ENCODE measurements at regions not wholly inside any gene's neighbourhood (a gene's known extent, or its start where the extent isn't known, plus 50 kb on each side); places are given as distances from the start of the nearest gene placed in this dataset.

DNA sequence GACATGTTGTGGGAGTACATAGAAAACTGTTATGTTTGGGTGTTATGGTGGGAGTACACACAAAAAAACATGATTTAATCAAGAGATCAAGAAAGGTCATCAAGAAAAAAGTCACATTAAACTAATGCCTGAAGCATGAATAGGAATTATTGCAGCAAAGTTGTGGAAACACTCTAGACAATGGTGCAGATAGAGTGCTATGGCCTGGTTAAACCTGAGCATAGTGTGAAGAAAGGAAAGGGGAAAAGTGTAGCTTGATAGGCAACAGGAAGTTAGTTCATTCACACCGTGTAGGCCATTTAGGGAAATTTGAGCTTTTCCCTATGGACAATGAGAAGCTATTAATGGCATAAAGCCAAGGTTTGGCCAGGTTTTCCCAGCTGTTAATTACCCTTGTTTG, 162.1 kb upstream of the EMCN start:
- Histone ChIP-seq H2AFZ (no peak overlapping the region), H3K27ac (no peak overlapping the region), H3K9me3 (ENCODE audit: low read depth) (no peaks in the 10 kb centered on the region), H3K9me2 (replicated peaks; ENCODE audit: insufficient read depth) (no peaks in the 10 kb centered on the region), H3K27me3 (no peaks in the 10 kb centered on the region), H3K4me1 (ENCODE audit: insufficient read depth) (no peaks in the 10 kb centered on the region), H3K4me2 (no peak overlapping the region), H3K36me3 (replicated peaks; ENCODE audit: insufficient read depth, low read depth) (no peaks in the 10 kb centered on the region), H3K79me2 (no peaks in the 10 kb centered on the region), H3K4me3 (no peak overlapping the region), H4K20me1 (ENCODE audit: insufficient read depth, poor library complexity, severe bottlenecking) (no peaks in the 10 kb centered on the region)
- WGBS (ENCODE audit: low lambda C conversion rate, missing lambda C conversion rate): 79% methylated on average over 1 of the region's 1 CpG
- no peak for TF ChIP-seq CTCF (IDR thresholded peaks at IDR 0.05; ENCODE audit: poor library complexity)
- no peak for TF ChIP-seq EZH2phosphoT487 (IDR thresholded peaks at IDR 0.05; ENCODE audit: low read depth, severe bottlenecking, unreplicated experiment)
- TF ChIP-seq EZH2 (IDR thresholded peaks at IDR 0.05; ENCODE audit: borderline replicate concordance): no peak
- DNase-seq (ENCODE audit: low spot score): no peak

DNA sequence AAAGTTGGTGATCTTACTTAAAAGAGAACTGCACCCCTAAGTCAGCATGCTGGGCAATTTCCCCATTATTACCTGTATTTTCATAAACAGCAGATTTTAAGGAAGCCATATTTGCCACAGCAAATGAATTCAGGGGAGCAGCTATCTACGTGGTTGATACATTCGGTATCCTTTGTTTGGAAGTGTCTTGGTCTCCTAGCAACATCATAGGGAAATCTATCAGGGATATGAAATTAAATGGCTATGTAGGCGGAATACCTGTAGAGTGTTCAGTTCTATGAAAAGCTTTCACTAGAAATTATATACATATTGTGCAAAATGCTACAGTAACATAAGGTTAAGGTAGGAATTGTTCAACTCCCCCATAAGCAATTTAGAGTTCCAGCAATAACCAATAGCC, 157.2 kb upstream of the EMCN start:
- Histone ChIP-seq H3K9me2 (replicated peaks; ENCODE audit: insufficient read depth) (no peaks in the 10 kb centered on the region), H3K36me3 (replicated peaks; ENCODE audit: insufficient read depth, low read depth) (no peaks in the 10 kb centered on the region), H3K4me1 (ENCODE audit: insufficient read depth) (no peaks in the 10 kb centered on the region), H3K4me3 (no peak overlapping the region), H3K79me2 (no peaks in the 10 kb centered on the region), H4K20me1 (ENCODE audit: insufficient read depth, poor library complexity, severe bottlenecking) (no peaks in the 10 kb centered on the region), H3K27me3 (no peaks in the 10 kb centered on the region), H3K4me2 (no peak overlapping the region), H3K9me3 (ENCODE audit: low read depth) (no peaks in the 10 kb centered on the region), H3K27ac (no peak overlapping the region), H2AFZ (no peak overlapping the region)
- TF ChIP-seq CTCF (IDR thresholded peaks at IDR 0.05; ENCODE audit: poor library complexity) (no peak), EZH2phosphoT487 (IDR thresholded peaks at IDR 0.05; ENCODE audit: low read depth, severe bottlenecking, unreplicated experiment) (no peak), EZH2 (IDR thresholded peaks at IDR 0.05; ENCODE audit: borderline replicate concordance) (no peak)
- DNase-seq (ENCODE audit: low spot score): no peak
- WGBS (ENCODE audit: low lambda C conversion rate, missing lambda C conversion rate): 93% methylated on average over 3 of the region's 3 CpGs

GRCh38 chr4:100657187-100657586, 139.4 kb upstream of the EMCN start:
- Histone ChIP-seq H2AFZ (no peak overlapping the region), H3K27me3 (no peaks in the 10 kb centered on the region), H3K4me3 (no peak overlapping the region), H3K9me3 (ENCODE audit: low read depth) (no peaks in the 10 kb centered on the region), H4K20me1 (ENCODE audit: insufficient read depth, poor library complexity, severe bottlenecking) (no peaks in the 10 kb centered on the region), H3K36me3 (replicated peaks; ENCODE audit: insufficient read depth, low read depth) (no peaks in the 10 kb centered on the region), H3K79me2 (no peaks in the 10 kb centered on the region), H3K4me2 (no peak overlapping the region), H3K9me2 (replicated peaks; ENCODE audit: insufficient read depth) (no peaks in the 10 kb centered on the region), H3K27ac (no peak overlapping the region), H3K4me1 (ENCODE audit: insufficient read depth) (no peaks in the 10 kb centered on the region)
- TF ChIP-seq CTCF (IDR thresholded peaks at IDR 0.05; ENCODE audit: poor library complexity) (no peak), EZH2 (IDR thresholded peaks at IDR 0.05; ENCODE audit: borderline replicate concordance) (no peak), EZH2phosphoT487 (IDR thresholded peaks at IDR 0.05; ENCODE audit: low read depth, severe bottlenecking, unreplicated experiment) (no peak)
- DNase-seq (ENCODE audit: low spot score): no peak
